Esophagus muscularis mucosa (tissue), 4 donors: ENCODE measurements at regions not wholly inside any gene's neighbourhood (a gene's known extent, or its start where the extent isn't known, plus 50 kb on each side); places are given as distances from the start of the nearest gene placed in this dataset.

Experiments used
- DNase-seq: peaks from one replicate; pipeline ENCODE4 v3.0.0-alpha.2; 2017; ENCODE audit errors: extremely low spot score
- H3K27ac ChIP-seq, 4 donors: fragments of 200-600 bp; sonication (generic); replicated peaks in 1 of 4; 1 replicate in 3 of 4; 2 replicates in 1 of 4; pipeline ENCODE4 v1.5.1; 2016 to 2019; ENCODE audit warnings: mild to moderate bottlenecking in 1 of 4
- H3K27me3 ChIP-seq, 4 donors: fragments of 200-600 bp; sonication (generic); one replicate each; pipeline versions ENCODE4 v1.5.1 to v1.6.0; 2016 to 2019
- H3K36me3 ChIP-seq, 4 donors: fragments of 200-600 bp; sonication (generic); one replicate each; pipeline ENCODE4 v1.5.1; 2016 to 2019
- H3K4me1 ChIP-seq, 4 donors: fragments of 200-600 bp; sonication (generic); one replicate each; pipeline ENCODE4 v1.5.1; 2016 to 2019
- H3K4me3 ChIP-seq, 4 donors: fragments of 200-600 bp; sonication (generic); 1 replicate in 2 of 4; 2 replicates in 2 of 4; pipeline ENCODE4 v1.5.1; 2016 to 2019; ENCODE audit warnings: mild to moderate bottlenecking in 4 of 4, moderate library complexity in 1 of 4
- H3K9me3 ChIP-seq, 4 donors: fragments of 200-600 bp; sonication (generic); 1 replicate in 3 of 4; 2 replicates in 1 of 4; pipeline ENCODE4 v1.5.1; 2016 to 2019
- CTCF ChIP-seq, 3 experiments: fragments of 200-600 bp in 2 of 3; fragments of 450-650 bp in 1 of 3; sonication (generic) in 2 of 3; IDR thresholded peaks; one replicate each; pipeline ENCODE4 v1.5.1; 2017 to 2019; ENCODE audit warnings: antibody characterized with exemption in 3 of 3, mild to moderate bottlenecking in 2 of 3, moderate library complexity in 1 of 3
- EP300 ChIP-seq: sonication (generic); formaldehyde crosslinking; IDR thresholded peaks from one replicate; pipeline ENCODE4 v1.6.1; 2017; ENCODE audit warnings: antibody characterized with exemption
- POLR2A ChIP-seq: fragments of 450-650 bp; IDR thresholded peaks from one replicate; pipeline ENCODE4 v1.6.1; 2017; ENCODE audit warnings: antibody characterized with exemption, moderate library complexity, mild to moderate bottlenecking, low read depth
- POLR2AphosphoS5 ChIP-seq, 2 donors: sonication (generic); formaldehyde crosslinking; IDR thresholded peaks; one replicate each; pipeline ENCODE4 v1.6.1; 2017; ENCODE audit warnings: antibody characterized with exemption in 2 of 2
- WGBS: methylation state at CpG from one replicate; pipeline ENCODE4 v1.1.5; 2018; 5-methylcytosine and 5-hydroxymethylcytosine counted together
- intact Hi-C: fragments of 100-400 bp; cut with DNase I; formaldehyde crosslinking; loops from one replicate; pipeline ENCODE4 v1.15.1; 2023

DNA sequence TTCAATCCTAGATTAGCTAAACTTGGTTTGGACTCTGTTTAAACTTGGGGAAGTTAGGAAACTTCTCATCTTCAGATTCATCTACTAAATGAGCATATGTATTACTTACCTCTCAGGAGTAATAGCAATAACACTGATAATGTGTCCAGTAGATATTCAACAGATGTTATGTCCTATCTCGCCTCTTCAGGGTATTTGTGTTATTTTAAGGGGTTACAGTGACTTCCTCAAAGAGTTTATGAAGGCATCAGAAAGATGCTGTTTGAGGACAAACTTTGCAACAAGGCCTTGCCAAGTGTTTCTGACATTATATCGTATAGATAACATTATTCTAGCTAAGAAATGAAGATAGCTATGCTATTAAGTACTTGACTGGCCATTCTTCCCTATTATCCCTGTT is 522.3 kb downstream of the IGSF11 start:
- H3K27ac ChIP-seq, result no peak overlapping the region
- intact Hi-C loops, result no loop called here
- H3K27me3 ChIP-seq, result no peaks in the 10 kb centered on the region
- no peak for DNase-seq
- WGBS, result 74% methylated on average over 2 of the region's 2 CpGs
- H3K36me3 ChIP-seq, result no peaks in the 10 kb centered on the region
- TF ChIP-seq POLR2AphosphoS5 (IDR thresholded peaks at IDR 0.05), result no peak
- TF ChIP-seq CTCF (IDR thresholded peaks at IDR 0.05), result no peak
- TF ChIP-seq EP300, result no peak
- no peak for TF ChIP-seq POLR2A
- H3K4me3 ChIP-seq, result no peak overlapping the region
- no peaks in the 10 kb centered on the region for H3K4me1 ChIP-seq
- no peaks in the 10 kb centered on the region for H3K9me3 ChIP-seq

GRCh38 chr3:118525077-118525476 is 509.6 kb downstream of the IGSF11 start:
- intact Hi-C loops, result no loop called here
- H3K36me3 ChIP-seq, result no peaks in the 10 kb centered on the region
- no peaks in the 10 kb centered on the region for H3K4me1 ChIP-seq
- WGBS, result 89% methylated on average over 3 of the region's 3 CpGs
- H3K4me3 ChIP-seq, result no peak overlapping the region
- no peaks in the 10 kb centered on the region for H3K9me3 ChIP-seq
- peaks cover 0 to 3% (median 0%) of the 10 kb centered on the region in 4 donors for H3K27me3 ChIP-seq
- no peak overlapping the region for H3K27ac ChIP-seq
- DNase-seq, result no peak
- TF ChIP-seq EP300 (no peak), POLR2AphosphoS5 (IDR thresholded peaks at IDR 0.05) (no peak), POLR2A (no peak), CTCF (IDR thresholded peaks at IDR 0.05) (no peak)

- intact Hi-C loops, result no loop called here
- DNase-seq, result no peak
- Histone ChIP-seq H3K4me1 (no peaks in the 10 kb centered on the region), H3K9me3 (no peaks in the 10 kb centered on the region), H3K27ac (no peak overlapping the region), H3K27me3 (peaks cover 0 to 3% (median 0%) of the 10 kb centered on the region in 4 donors), H3K4me3 (no peak overlapping the region), H3K36me3 (no peaks in the 10 kb centered on the region)
- WGBS, result 80% methylated on average over 1 of the region's 1 CpG
- TF ChIP-seq EP300 (no peak), POLR2A (no peak), POLR2AphosphoS5 (IDR thresholded peaks at IDR 0.05) (no peak), CTCF (IDR thresholded peaks at IDR 0.05) (no peak)
These were observed 507.7 kb downstream of the IGSF11 start for GRCh38 chr3:118526758-118527513.

- no peak for DNase-seq
- no peaks in the 10 kb centered on the region for H3K36me3 ChIP-seq
- peaks cover 0 to 3% (median 0%) of the 10 kb centered on the region in 4 donors for H3K27me3 ChIP-seq
- no peak for TF ChIP-seq CTCF (IDR thresholded peaks at IDR 0.05)
- no peak for TF ChIP-seq POLR2A
- no peak for TF ChIP-seq EP300
- TF ChIP-seq POLR2AphosphoS5 (IDR thresholded peaks at IDR 0.05), result no peak
- intact Hi-C loops, result no loop called here
- H3K9me3 ChIP-seq, result no peaks in the 10 kb centered on the region
- H3K4me1 ChIP-seq, result no peaks in the 10 kb centered on the region
- no peak overlapping the region for H3K4me3 ChIP-seq
- H3K27ac ChIP-seq, result no peak overlapping the region
These were observed 507.1 kb downstream of the IGSF11 start for GRCh38 chr3:118527514-118528044.
